Fibroblast of villous mesenchyme (primary cell): ENCODE measurements at regions not wholly inside any gene's neighbourhood (a gene's known extent, or its start where the extent isn't known, plus 50 kb on each side); places are given as distances from the start of the nearest gene placed in this dataset.

ENCODE experiments used
- DNase-seq: peaks from one replicate; pipeline ENCODE4 v3.0.0-alpha.2; 2010; ENCODE audit warnings: low read depth
- H3K4me3 ChIP-seq: 2 replicates; pipeline ENCODE4 v1.5.1; 2011; ENCODE audit warnings: low read depth, mild to moderate bottlenecking, low read length
- TF ChIP-seq, protein P1 (sequence below): IDR thresholded peaks from 2 replicates; pipeline ENCODE4 v1.5.1; 2012; ENCODE audit warnings: low read depth, mild to moderate bottlenecking, low read length; ENCODE audit not compliant: insufficient read depth

DNA sequence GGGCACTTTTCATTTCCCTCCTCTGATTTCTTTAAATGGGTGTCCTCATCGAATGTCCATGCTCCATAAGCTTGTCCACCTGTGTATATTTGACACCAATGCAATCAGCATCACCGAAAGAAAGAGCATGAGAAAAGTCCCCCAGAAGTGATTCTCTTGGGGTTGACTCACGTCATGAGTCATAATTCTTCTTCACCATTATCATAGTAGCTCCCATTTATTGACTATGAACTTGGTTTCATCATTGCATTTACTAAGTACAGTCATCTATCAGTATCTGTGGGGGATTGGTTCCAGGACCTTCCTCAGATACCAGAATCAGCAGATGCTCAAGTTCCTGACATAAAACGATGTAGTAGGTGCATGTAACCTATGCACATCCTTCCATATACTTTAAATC, 372.5 kb upstream of the CFAP20DC start:
- peak; percentile 8 for DNase-seq
- no peak overlapping the region for H3K4me3 ChIP-seq
- TF ChIP-seq, protein P1, sequence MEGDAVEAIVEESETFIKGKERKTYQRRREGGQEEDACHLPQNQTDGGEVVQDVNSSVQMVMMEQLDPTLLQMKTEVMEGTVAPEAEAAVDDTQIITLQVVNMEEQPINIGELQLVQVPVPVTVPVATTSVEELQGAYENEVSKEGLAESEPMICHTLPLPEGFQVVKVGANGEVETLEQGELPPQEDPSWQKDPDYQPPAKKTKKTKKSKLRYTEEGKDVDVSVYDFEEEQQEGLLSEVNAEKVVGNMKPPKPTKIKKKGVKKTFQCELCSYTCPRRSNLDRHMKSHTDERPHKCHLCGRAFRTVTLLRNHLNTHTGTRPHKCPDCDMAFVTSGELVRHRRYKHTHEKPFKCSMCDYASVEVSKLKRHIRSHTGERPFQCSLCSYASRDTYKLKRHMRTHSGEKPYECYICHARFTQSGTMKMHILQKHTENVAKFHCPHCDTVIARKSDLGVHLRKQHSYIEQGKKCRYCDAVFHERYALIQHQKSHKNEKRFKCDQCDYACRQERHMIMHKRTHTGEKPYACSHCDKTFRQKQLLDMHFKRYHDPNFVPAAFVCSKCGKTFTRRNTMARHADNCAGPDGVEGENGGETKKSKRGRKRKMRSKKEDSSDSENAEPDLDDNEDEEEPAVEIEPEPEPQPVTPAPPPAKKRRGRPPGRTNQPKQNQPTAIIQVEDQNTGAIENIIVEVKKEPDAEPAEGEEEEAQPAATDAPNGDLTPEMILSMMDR: no peak

DNA sequence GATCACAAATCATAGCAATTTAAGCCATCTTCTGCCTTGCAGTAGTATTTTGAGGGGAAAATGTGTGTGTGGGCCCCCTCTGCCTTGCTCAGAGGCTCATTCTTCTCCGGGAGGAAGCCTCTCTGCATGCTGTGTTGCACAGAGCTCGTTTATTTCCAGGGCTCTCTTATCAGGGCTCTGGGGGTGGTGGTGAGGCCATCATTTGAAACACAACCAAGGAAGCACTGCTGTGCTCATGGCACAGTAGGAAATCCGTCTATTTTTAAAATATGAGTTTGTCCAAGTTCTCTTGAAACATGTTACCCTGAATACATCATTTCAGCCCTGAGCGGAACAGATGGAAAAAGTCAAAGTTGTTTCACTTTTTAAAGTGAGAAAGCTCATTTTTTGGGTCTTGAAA, 369.0 kb upstream of the CFAP20DC start:
- DNase-seq: no peak
- TF ChIP-seq, protein P1: no peak
- H3K4me3 ChIP-seq: no peak overlapping the region

DNA sequence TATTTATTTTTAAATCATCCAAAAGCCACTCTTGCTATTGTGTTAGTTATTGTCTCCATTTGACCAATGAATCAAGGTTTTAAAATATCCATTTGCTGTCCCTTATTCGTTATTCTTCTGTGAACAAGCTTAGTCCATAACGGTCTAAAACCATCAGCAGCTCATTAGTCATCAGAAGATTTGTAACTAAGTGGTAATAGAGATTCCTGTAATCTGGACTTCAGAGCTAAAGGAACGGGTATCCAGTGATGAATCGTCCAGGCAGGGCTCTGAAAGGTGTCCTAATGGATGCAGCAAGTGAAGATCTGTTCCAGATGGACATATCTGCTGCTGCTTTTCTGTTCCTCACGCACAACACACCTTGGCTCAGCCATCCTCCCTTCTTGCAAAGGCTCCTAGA, 362.7 kb upstream of the CFAP20DC start:
- DNase-seq: no peak
- TF ChIP-seq, protein P1: no peak
- H3K4me3 ChIP-seq: no peak overlapping the region

DNA sequence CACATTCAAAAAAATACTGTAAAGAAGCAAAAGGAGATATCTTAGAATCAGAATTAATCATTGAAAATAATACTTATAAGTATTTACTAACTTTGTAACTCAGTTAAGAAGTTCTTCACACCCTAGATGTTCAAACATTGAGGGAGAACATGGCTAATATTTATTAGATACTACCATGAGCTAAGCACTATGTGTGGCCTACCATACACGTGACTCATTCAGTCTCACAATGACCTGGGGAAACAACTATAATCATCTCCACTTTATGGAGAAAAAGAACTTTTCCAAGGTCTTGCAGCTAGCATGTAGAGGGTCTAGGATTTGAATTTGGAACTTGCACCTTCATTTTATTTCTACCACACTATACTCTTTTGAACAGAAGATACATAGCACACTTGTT, 361.9 kb upstream of the CFAP20DC start:
- H3K4me3 ChIP-seq: no peak overlapping the region
- no peak for DNase-seq
- TF ChIP-seq, protein P1: no peak

DNA sequence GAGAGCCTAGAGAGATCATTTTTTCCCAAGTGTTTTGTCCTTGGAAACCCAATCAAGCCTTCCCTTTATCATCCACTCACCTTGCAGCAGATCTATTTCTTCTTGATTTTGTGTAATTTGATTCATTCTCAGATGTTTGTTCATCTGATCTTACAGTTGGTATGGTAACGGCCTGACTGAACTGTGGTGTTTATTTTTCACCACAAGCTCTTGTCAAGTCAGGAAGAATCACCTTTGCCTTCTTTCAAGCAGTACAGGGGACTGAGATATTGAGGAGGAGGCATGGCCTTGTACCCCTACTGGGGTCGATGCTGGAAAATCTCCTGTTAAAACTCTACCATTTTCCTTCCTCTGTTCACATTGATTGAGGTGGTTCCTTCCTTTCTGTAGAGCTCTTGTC, 361.4 kb upstream of the CFAP20DC start:
- DNase-seq: no peak
- no peak overlapping the region for H3K4me3 ChIP-seq
- TF ChIP-seq, protein P1: no peak

DNA sequence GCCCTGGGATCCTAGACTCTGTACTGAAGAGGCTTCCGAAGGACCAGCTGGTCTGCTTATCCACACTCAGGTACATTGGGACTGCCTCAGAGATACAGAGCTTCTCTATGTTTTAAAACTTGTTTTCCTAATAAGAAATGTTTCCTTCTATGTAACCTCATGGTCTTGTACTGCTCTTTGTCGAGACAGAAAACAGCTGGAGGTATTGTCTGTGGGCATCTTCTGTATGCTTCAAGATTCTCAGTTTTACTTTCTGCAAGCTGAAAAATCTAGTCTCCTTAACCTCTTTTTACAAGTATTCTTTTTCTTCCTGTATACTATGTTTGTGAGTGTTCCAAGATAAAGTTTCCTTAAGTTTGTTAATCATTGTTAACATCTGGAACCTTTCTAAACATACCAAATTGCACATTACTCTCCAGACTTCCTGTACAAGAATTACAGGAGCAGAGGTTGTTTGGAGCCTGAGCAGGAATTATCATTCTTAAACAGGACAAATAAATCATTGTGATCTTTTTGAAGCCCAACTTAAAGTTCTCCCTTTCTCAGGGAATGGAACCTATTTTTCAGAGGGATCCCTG, 358.3 kb upstream of the CFAP20DC start:
- DNase-seq: peak; percentile 10
- H3K4me3 ChIP-seq: no peak overlapping the region
- TF ChIP-seq, protein P1: no peak

DNA sequence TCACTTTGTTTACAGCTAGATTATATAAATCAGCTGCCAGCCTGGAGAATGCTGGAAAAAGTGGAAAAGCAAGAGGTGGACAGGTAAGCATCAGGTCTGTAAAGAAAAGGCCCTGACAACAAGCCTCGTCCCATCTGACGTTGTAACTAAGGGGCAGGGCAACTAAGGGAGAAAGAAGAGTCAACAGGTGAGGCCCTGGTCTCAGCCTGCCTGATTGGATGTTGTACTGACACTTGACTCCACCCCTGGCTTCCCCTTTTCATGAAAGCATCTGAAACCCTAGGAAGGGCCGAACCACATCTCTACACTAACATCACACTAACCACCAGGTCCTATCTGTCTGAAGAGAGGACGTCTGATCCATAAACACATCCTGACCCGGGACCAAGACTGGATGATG, 357.6 kb upstream of the CFAP20DC start:
- no peak for DNase-seq
- H3K4me3 ChIP-seq: no peak overlapping the region
- TF ChIP-seq, protein P1: no peak
